ENCODE measurements at regions not wholly inside any gene's neighbourhood (a gene's known extent, or its start where the extent isn't known, plus 50 kb on each side); places are given as distances from the start of the nearest gene placed in this dataset.

DNA sequence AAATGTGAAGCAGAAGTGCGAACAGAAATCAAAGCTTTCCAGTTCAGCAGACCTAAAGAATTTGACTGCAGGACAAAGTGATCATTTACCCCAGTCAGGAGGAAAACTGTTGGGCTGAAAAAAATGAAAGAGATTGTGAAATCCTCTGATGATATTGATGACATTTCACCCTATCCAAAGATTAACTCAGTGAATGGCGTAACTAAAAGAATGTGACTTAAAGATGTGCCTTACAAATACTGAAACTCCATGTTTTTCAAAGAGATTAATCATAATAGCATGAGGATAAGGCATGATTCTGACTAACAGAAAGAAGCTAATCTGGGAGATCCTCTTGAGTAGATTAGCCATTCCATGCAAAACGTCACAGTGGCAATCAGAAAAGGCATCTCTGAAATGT, 225.6 kb downstream of the DUSP6 start:
- DNase-seq (ENCODE audit: low spot score) (no peak), ATAC-seq (ENCODE audit: low read depth) (no peak)
- Histone ChIP-seq H3K27ac (ENCODE audit: poor library complexity, severe bottlenecking) (no peak overlapping the region), H3K27me3 (ENCODE audit: insufficient read depth, poor library complexity, severe bottlenecking) (no peaks in the 10 kb centered on the region), H3K36me3 (ENCODE audit: low read depth) (no peaks in the 10 kb centered on the region), H3K4me1 (ENCODE audit: insufficient read depth, poor library complexity, severe bottlenecking) (no peaks in the 10 kb centered on the region), H3K4me3 (ENCODE audit: severe bottlenecking) (no peak overlapping the region), H3K9me3 (ENCODE audit: severe bottlenecking) (no peaks in the 10 kb centered on the region)
- TF ChIP-seq, protein P1, sequence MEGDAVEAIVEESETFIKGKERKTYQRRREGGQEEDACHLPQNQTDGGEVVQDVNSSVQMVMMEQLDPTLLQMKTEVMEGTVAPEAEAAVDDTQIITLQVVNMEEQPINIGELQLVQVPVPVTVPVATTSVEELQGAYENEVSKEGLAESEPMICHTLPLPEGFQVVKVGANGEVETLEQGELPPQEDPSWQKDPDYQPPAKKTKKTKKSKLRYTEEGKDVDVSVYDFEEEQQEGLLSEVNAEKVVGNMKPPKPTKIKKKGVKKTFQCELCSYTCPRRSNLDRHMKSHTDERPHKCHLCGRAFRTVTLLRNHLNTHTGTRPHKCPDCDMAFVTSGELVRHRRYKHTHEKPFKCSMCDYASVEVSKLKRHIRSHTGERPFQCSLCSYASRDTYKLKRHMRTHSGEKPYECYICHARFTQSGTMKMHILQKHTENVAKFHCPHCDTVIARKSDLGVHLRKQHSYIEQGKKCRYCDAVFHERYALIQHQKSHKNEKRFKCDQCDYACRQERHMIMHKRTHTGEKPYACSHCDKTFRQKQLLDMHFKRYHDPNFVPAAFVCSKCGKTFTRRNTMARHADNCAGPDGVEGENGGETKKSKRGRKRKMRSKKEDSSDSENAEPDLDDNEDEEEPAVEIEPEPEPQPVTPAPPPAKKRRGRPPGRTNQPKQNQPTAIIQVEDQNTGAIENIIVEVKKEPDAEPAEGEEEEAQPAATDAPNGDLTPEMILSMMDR (IDR thresholded peaks at IDR 0.05; ENCODE audit: poor library complexity, severe bottlenecking), result no peak

DNA sequence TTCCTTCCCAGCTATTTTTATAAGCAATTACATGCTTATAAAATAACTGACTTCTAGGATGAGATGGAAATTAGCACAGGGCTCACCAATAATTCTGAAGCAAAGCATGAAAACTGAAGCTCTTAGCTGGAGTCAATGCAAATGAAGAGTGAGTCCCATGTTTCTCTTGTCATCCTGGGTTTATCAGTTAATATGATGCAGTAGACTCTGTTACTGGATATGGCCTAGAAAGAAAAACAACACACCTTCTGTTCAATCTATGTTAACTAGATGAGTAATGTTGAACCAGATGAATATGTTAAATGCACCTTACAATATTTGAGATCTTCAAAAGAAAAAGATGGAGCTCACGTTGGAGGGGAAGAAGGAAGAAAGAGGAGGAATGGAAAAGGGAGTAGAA, 229.4 kb downstream of the DUSP6 start:
- H3K36me3 ChIP-seq (ENCODE audit: low read depth), result no peaks in the 10 kb centered on the region
- TF ChIP-seq, protein P1 (IDR thresholded peaks at IDR 0.05; ENCODE audit: poor library complexity, severe bottlenecking), result no peak
- H3K4me3 ChIP-seq (ENCODE audit: severe bottlenecking), result no peak overlapping the region
- no peak for ATAC-seq (ENCODE audit: low read depth)
- no peak for DNase-seq (ENCODE audit: low spot score)
- no peaks in the 10 kb centered on the region for H3K27me3 ChIP-seq (ENCODE audit: insufficient read depth, poor library complexity, severe bottlenecking)
- H3K9me3 ChIP-seq (ENCODE audit: severe bottlenecking), result no peaks in the 10 kb centered on the region
- H3K27ac ChIP-seq (ENCODE audit: poor library complexity, severe bottlenecking), result no peak overlapping the region
- H3K4me1 ChIP-seq (ENCODE audit: insufficient read depth, poor library complexity, severe bottlenecking), result peaks cover 4% of the 10 kb centered on the region

DNA sequence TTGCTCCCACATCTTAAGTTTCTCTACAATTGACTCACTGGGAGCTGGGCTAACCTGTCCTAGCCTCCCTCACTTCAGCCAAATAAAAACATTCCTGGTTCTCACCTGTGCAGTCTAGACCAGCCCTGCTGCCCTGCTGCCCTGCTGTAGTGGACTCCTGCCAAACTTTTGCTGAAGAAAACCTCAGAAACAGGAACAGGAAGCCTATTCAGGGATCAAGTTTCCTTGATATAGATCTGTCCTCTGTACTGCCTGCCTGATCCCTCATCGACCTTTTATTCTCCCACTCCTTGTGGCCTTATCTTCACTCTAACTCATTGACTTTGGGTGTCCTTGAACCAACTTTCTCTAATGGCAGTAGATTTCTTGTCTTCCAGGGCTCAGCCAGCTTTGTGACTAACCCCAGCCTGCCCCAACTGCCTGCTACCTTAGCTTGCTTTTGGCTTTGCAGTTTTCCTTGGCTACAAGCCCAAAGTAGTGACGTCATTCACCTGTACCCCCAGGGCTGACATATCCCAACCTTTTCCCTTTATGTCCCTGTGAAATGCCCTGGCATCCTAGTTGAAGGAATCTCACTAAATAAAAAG, 234.8 kb downstream of the DUSP6 start:
- H3K36me3 ChIP-seq (ENCODE audit: low read depth), result no peaks in the 10 kb centered on the region
- H3K27ac ChIP-seq (ENCODE audit: poor library complexity, severe bottlenecking), result peak overlapping the region; percentile 77
- H3K4me3 ChIP-seq (ENCODE audit: severe bottlenecking), result no peak overlapping the region
- peaks cover 16% of the 10 kb centered on the region for H3K4me1 ChIP-seq (ENCODE audit: insufficient read depth, poor library complexity, severe bottlenecking)
- ATAC-seq (ENCODE audit: low read depth) (peak; percentile 98), DNase-seq (ENCODE audit: low spot score) (peak; percentile 77)
- TF ChIP-seq, protein P1 (IDR thresholded peaks at IDR 0.05; ENCODE audit: poor library complexity, severe bottlenecking), result no peak
- no peaks in the 10 kb centered on the region for H3K9me3 ChIP-seq (ENCODE audit: severe bottlenecking)
- no peaks in the 10 kb centered on the region for H3K27me3 ChIP-seq (ENCODE audit: insufficient read depth, poor library complexity, severe bottlenecking)

DNA sequence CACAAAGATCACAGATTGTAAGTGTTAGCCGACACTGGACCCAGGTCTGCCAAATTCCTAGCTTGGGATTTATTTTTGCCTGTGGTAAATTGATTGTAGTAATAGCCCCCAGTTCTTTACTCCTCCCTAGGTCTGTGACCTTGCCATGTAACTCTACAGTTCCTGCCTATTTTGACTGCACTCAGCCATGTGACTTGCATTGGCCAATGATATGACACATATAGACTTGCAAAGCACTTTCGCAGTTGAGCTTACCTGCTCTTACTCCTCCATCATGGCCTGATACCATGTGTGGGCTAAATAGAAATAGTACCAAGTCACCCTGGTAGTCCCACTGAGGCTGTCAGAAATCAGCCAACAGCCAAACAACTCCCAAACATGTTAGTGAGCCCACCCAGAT, 240.3 kb downstream of the DUSP6 start:
- H3K4me3 ChIP-seq (ENCODE audit: severe bottlenecking), result no peak overlapping the region
- peaks cover 3% of the 10 kb centered on the region for H3K4me1 ChIP-seq (ENCODE audit: insufficient read depth, poor library complexity, severe bottlenecking)
- H3K36me3 ChIP-seq (ENCODE audit: low read depth), result no peaks in the 10 kb centered on the region
- H3K27me3 ChIP-seq (ENCODE audit: insufficient read depth, poor library complexity, severe bottlenecking), result no peaks in the 10 kb centered on the region
- H3K9me3 ChIP-seq (ENCODE audit: severe bottlenecking), result no peaks in the 10 kb centered on the region
- DNase-seq (ENCODE audit: low spot score), result no peak
- no peak for ATAC-seq (ENCODE audit: low read depth)
- no peak overlapping the region for H3K27ac ChIP-seq (ENCODE audit: poor library complexity, severe bottlenecking)
- TF ChIP-seq, protein P1 (IDR thresholded peaks at IDR 0.05; ENCODE audit: poor library complexity, severe bottlenecking), result no peak

DNA sequence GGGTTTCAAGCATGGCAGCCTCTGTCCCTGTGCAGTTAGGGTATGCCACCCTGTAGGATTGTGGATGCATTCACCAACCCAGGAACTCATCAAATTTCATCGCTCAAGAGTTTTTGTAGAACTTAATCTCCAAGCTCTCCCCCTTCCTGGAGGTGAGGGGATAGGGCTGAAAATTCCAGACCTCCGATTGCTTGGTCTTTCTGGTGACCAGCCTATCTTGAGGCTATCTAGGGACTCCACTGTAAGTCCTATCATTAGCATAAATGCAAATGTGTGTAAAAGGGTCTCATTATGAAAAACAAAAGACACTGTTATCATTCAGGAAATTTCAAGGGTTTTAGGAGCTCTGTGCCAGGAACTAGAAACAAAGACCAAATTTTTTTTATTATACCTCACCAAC, 244.0 kb downstream of the DUSP6 start:
- Histone ChIP-seq H3K27me3 (ENCODE audit: insufficient read depth, poor library complexity, severe bottlenecking) (no peaks in the 10 kb centered on the region), H3K4me3 (ENCODE audit: severe bottlenecking) (no peak overlapping the region), H3K4me1 (ENCODE audit: insufficient read depth, poor library complexity, severe bottlenecking) (no peaks in the 10 kb centered on the region), H3K27ac (ENCODE audit: poor library complexity, severe bottlenecking) (no peak overlapping the region), H3K9me3 (ENCODE audit: severe bottlenecking) (no peaks in the 10 kb centered on the region), H3K36me3 (ENCODE audit: low read depth) (no peaks in the 10 kb centered on the region)
- ATAC-seq (ENCODE audit: low read depth), result no peak
- TF ChIP-seq, protein P1 (IDR thresholded peaks at IDR 0.05; ENCODE audit: poor library complexity, severe bottlenecking), result no peak
- DNase-seq (ENCODE audit: low spot score), result no peak
